Astrocyte (in vitro differentiated cells and primary cell): ENCODE measurements at regions not wholly inside any gene's neighbourhood (a gene's known extent, or its start where the extent isn't known, plus 50 kb on each side); places are given as distances from the start of the nearest gene placed in this dataset.

Source experiments
- DNase-seq: peaks from one replicate; pipeline ENCODE4 v3.0.0-alpha.2; 2010; ENCODE audit warnings: low read depth
- FAIRE-seq: peaks from 2 replicates; lab custom pipeline; 2011; peaks lifted over from hg19 to GRCh38; lab: Jason Lieb, UNC
- H2AFZ ChIP-seq: 2 replicates; pipeline ENCODE4 v1.6.0; 2012; ENCODE audit warnings: low read depth, low read length, inconsistent platforms
- H3K27ac ChIP-seq: 2 replicates; pipeline ENCODE4 v1.5.1; 2011; ENCODE audit warnings: low read depth, low read length, inconsistent platforms
- H3K27me3 ChIP-seq: 2 replicates; pipeline ENCODE4 v1.6.0; 2011; ENCODE audit warnings: low read length, inconsistent platforms; ENCODE audit not compliant: insufficient read depth
- H3K36me3 ChIP-seq: 2 replicates; pipeline ENCODE4 v1.5.1; 2011; ENCODE audit warnings: low read length, inconsistent platforms; ENCODE audit not compliant: insufficient read depth
- H3K4me1 ChIP-seq: 2 replicates; pipeline ENCODE4 v1.5.1; 2011; ENCODE audit warnings: low read length, inconsistent platforms; ENCODE audit not compliant: insufficient read depth
- H3K4me2 ChIP-seq: 2 replicates; pipeline ENCODE4 v1.6.0; 2012; ENCODE audit warnings: low read length, inconsistent platforms
- H3K4me3 ChIP-seq: 2 replicates; pipeline ENCODE4 v1.5.1; 2011; ENCODE audit warnings: low read depth, mild to moderate bottlenecking, low read length, inconsistent platforms; ENCODE audit not compliant: insufficient read depth
- H3K79me2 ChIP-seq: 2 replicates; pipeline ENCODE4 v1.6.0; 2012; ENCODE audit warnings: mild to moderate bottlenecking, low read length, inconsistent platforms; ENCODE audit not compliant: insufficient read depth
- H3K9ac ChIP-seq: 2 replicates; pipeline ENCODE4 v1.6.0; 2012; ENCODE audit warnings: mild to moderate bottlenecking, low read length, inconsistent platforms
- H3K9me3 ChIP-seq: 2 replicates; pipeline ENCODE4 v1.5.1; 2012; ENCODE audit warnings: low read depth, mild to moderate bottlenecking, low read length, inconsistent platforms; ENCODE audit not compliant: insufficient read depth
- H4K20me1 ChIP-seq: 2 replicates; pipeline ENCODE4 v1.6.0; 2012; ENCODE audit warnings: low read length, inconsistent platforms; ENCODE audit not compliant: insufficient read depth
- H3K27ac Mint-ChIP-seq: one replicate; pipeline ENCODE4 v1.8.0; 2021; ENCODE audit warnings: mild to moderate bottlenecking, mixed read lengths; ENCODE audit not compliant: unreplicated experiment
- H3K27me3 Mint-ChIP-seq: one replicate; pipeline ENCODE4 v1.8.0; 2021; ENCODE audit warnings: low read depth, mixed read lengths; ENCODE audit not compliant: unreplicated experiment
- H3K36me3 Mint-ChIP-seq: one replicate; pipeline ENCODE4 v1.8.0; 2021; ENCODE audit warnings: low read depth, mixed read lengths; ENCODE audit not compliant: unreplicated experiment
- H3K4me1 Mint-ChIP-seq: one replicate; pipeline ENCODE4 v1.8.0; 2021; ENCODE audit warnings: low read depth, mixed read lengths; ENCODE audit not compliant: unreplicated experiment
- H3K4me3 Mint-ChIP-seq: one replicate; pipeline ENCODE4 v1.8.0; 2021; ENCODE audit warnings: mild to moderate bottlenecking, moderate library complexity, mixed read lengths; ENCODE audit not compliant: unreplicated experiment
- H3K9me3 Mint-ChIP-seq: one replicate; pipeline ENCODE4 v1.8.0; 2021; ENCODE audit warnings: mild to moderate bottlenecking, mixed read lengths; ENCODE audit not compliant: unreplicated experiment
- CTCF ChIP-seq: IDR thresholded peaks from 2 replicates; pipeline ENCODE4 v1.5.1; 2011; ENCODE audit warnings: low read depth, mild to moderate bottlenecking, inconsistent platforms, low read length, moderate library complexity; ENCODE audit not compliant: insufficient read depth
- EZH2 ChIP-seq: IDR thresholded peaks from 2 replicates; pipeline ENCODE4 v1.6.1; 2012; ENCODE audit warnings: mild to moderate bottlenecking, low read length, inconsistent platforms; ENCODE audit not compliant: insufficient read depth

GRCh38 chr5:18433336-18433735 lies 799.1 kb downstream of the TAF11L14 start:
- no peak for TF ChIP-seq CTCF
- no peak for TF ChIP-seq EZH2
- H3K9me3 ChIP-seq: peaks cover 2% of the 10 kb centered on the region
- H3K4me2 ChIP-seq: no peak overlapping the region
- H3K4me3 Mint-ChIP-seq: no peak overlapping the region
- no peaks in the 10 kb centered on the region for H3K4me1 Mint-ChIP-seq
- H3K27ac ChIP-seq: no peak overlapping the region
- no peaks in the 10 kb centered on the region for H3K27me3 ChIP-seq
- no peak for FAIRE-seq
- peaks cover 2% of the 10 kb centered on the region for H3K9me3 Mint-ChIP-seq
- H3K4me3 ChIP-seq: no peak overlapping the region
- no peaks in the 10 kb centered on the region for H3K4me1 ChIP-seq
- no peaks in the 10 kb centered on the region for H3K36me3 ChIP-seq
- no peak overlapping the region for H3K9ac ChIP-seq
- no peaks in the 10 kb centered on the region for H3K79me2 ChIP-seq
- no peak for DNase-seq
- no peaks in the 10 kb centered on the region for H3K36me3 Mint-ChIP-seq
- no peaks in the 10 kb centered on the region for H4K20me1 ChIP-seq
- no peaks in the 10 kb centered on the region for H3K27me3 Mint-ChIP-seq
- H2AFZ ChIP-seq: no peak overlapping the region
- no peak overlapping the region for H3K27ac Mint-ChIP-seq

- Mint-ChIP-seq H3K36me3 (no peaks in the 10 kb centered on the region), H3K9me3 (peaks cover 2% of the 10 kb centered on the region)
- FAIRE-seq: no peak
These were observed 803.9 kb downstream of the TAF11L14 start for GRCh38 chr5:18438126-18438525.

More at GRCh38 chr5:18438126-18438525, 803.9 kb downstream of the TAF11L14 start:
- Histone ChIP-seq H3K9ac (no peak overlapping the region), H3K36me3 (no peaks in the 10 kb centered on the region), H4K20me1 (no peaks in the 10 kb centered on the region), H3K4me3 (no peak overlapping the region), H3K4me2 (no peak overlapping the region), H3K27me3 (no peaks in the 10 kb centered on the region), H3K79me2 (no peaks in the 10 kb centered on the region), H3K27ac (no peak overlapping the region), H2AFZ (no peak overlapping the region), H3K4me1 (no peaks in the 10 kb centered on the region), H3K9me3 (peaks cover under 1% of the 10 kb centered on the region)
- Mint-ChIP-seq H3K4me1 (no peaks in the 10 kb centered on the region), H3K27ac (no peak overlapping the region), H3K27me3 (no peaks in the 10 kb centered on the region), H3K4me3 (no peak overlapping the region)
- DNase-seq: no peak
- TF ChIP-seq CTCF (no peak), EZH2 (no peak)
